IMR-90 (cell line): ENCODE measurements at regions not wholly inside any gene's neighbourhood (a gene's known extent, or its start where the extent isn't known, plus 50 kb on each side); places are given as distances from the start of the nearest gene placed in this dataset.

Source experiments
- RAD21 ChIP-seq: IDR thresholded peaks from 2 replicates; pipeline ENCODE4 v1.6.1; 2012; ENCODE audit warnings: low read length, improper control_type of control experiment
- RCOR1 ChIP-seq: IDR thresholded peaks from 2 replicates; pipeline ENCODE4 v1.6.1; 2012; ENCODE audit warnings: mild to moderate bottlenecking, low read length, improper control_type of control experiment; ENCODE audit not compliant: insufficient replicate concordance
- TF ChIP-seq, protein P1 (sequence below): conservative IDR thresholded peaks from 2 replicates; pipeline ENCODE4 v1.5.1; 2012; ENCODE audit warnings: mild to moderate bottlenecking, low read depth, low read length, improper control_type of control experiment

DNA sequence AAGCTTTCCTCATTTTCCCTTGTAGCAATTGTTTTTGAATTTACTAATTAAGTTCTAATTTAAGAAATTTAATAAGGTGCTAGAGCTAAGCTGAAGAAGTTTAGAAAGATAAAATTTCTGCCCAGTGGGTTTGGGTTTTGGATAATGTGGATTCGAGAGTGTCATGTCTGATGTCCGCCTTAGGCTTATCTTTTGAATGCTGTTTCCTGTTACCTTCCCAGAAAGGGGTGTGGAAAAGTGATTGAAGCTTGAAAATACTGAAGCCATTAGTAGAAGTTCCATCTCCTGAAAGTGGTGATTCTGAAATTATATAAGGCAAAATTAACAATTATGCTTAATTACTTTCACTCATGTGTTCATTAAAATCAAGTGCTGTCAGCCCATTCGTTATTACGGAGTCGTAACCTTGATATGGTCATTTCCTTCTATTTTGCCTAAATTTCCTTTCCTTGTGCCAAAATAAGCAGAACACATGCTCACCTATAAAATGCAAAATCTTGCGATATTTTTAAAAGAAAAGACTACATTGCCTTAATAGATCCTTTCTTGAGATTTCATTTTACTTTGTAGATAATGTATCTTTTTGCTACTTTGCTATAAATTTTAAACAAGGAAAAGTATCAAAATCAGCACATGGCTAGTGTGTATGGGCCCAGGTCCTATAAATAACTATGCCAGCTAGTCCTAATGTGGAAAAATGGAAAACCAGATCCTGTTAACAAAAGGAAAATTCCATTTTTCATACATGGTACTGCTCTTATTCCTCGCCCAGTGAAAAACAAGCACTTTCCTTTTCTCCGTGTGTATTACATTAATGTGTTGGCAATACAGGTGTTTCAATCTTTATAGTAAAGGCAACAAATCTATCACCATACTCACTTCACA lies 97.3 kb downstream of the ICOS start:
- TF ChIP-seq RCOR1 (no peak), RAD21 (no peak)
- TF ChIP-seq, protein P1, sequence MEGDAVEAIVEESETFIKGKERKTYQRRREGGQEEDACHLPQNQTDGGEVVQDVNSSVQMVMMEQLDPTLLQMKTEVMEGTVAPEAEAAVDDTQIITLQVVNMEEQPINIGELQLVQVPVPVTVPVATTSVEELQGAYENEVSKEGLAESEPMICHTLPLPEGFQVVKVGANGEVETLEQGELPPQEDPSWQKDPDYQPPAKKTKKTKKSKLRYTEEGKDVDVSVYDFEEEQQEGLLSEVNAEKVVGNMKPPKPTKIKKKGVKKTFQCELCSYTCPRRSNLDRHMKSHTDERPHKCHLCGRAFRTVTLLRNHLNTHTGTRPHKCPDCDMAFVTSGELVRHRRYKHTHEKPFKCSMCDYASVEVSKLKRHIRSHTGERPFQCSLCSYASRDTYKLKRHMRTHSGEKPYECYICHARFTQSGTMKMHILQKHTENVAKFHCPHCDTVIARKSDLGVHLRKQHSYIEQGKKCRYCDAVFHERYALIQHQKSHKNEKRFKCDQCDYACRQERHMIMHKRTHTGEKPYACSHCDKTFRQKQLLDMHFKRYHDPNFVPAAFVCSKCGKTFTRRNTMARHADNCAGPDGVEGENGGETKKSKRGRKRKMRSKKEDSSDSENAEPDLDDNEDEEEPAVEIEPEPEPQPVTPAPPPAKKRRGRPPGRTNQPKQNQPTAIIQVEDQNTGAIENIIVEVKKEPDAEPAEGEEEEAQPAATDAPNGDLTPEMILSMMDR, result no peak
